Activated CD8-positive, alpha-beta T cell treated with anti-CD3 and anti-CD28 coated beads for 36 hours (primary cell): ENCODE measurements at regions not wholly inside any gene's neighbourhood (a gene's known extent, or its start where the extent isn't known, plus 50 kb on each side); places are given as distances from the start of the nearest gene placed in this dataset.

Source experiments
- ATAC-seq: fragments of 200-7000 bp; cut with Tn5 transposase; one replicate; pipeline ENCODE4 v1.10.0; 2021; ENCODE audit warnings: mild to moderate bottlenecking, moderate library complexity
- CTCF ChIA-PET: fragments of 350-600 bp; sonication (Branson Sonifier 250); formaldehyde crosslinking; loops from one replicate; lab custom pipeline; 2021; ENCODE audit warnings: antibody characterized with exemption; lab: Charles Lee
- POLR2A ChIA-PET: fragments of 350-600 bp; sonication (Branson Sonifier 250); formaldehyde crosslinking; loops from one replicate; lab custom pipeline; 2021; ENCODE audit warnings: antibody characterized with exemption; lab: Charles Lee
- DNase-seq: peaks from one replicate; pipeline ENCODE4 v3.0.0-alpha.2; 2020
- H3K27ac Mint-ChIP-seq: one replicate; pipeline ENCODE4 v1.8.0; 2021; ENCODE audit warnings: mild to moderate bottlenecking, mixed read lengths
- H3K27me3 Mint-ChIP-seq: one replicate; pipeline ENCODE4 v1.8.0; 2021; ENCODE audit warnings: mixed read lengths
- H3K36me3 Mint-ChIP-seq: one replicate; pipeline ENCODE4 v1.8.0; 2021; ENCODE audit warnings: low read depth, mixed read lengths
- H3K4me1 Mint-ChIP-seq: one replicate; pipeline ENCODE4 v1.8.0; 2021; ENCODE audit warnings: low read depth, mixed read lengths
- H3K4me3 Mint-ChIP-seq: one replicate; pipeline ENCODE4 v1.8.0; 2021; ENCODE audit warnings: mild to moderate bottlenecking, moderate library complexity, mixed read lengths
- H3K9me3 Mint-ChIP-seq: one replicate; pipeline ENCODE4 v1.8.0; 2021; ENCODE audit warnings: mixed read lengths
- intact Hi-C: fragments of 100-400 bp; cut with micrococcal nuclease; formaldehyde crosslinking; loops from one replicate; pipeline ENCODE4 v1.10.0; 2022
- TF ChIP-seq, protein P1 (sequence below): fragments of 200-600 bp; IDR thresholded peaks from one replicate; pipeline ENCODE4 v1.8.0; 2022; ENCODE audit warnings: antibody characterized with exemption, mild to moderate bottlenecking

DNA sequence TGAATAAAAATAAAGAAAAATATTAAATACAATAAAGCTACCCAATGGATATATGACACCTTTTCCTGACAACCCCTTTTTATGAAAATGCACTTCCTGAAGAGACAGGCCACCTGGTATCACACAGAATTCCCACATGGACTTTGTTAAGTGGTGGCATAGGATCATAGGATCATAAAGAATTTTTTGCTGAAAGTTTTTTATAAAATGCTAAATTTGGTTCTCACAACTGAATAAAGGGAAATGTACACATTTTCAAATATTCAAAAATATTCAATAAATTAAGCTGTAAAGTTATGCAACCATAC, 102.5 kb upstream of the ROBO1 start:
- Mint-ChIP-seq H3K4me1 (no peaks in the 10 kb centered on the region), H3K4me3 (no peak overlapping the region), H3K36me3 (no peaks in the 10 kb centered on the region), H3K27ac (no peak overlapping the region), H3K27me3 (no peaks in the 10 kb centered on the region), H3K9me3 (peaks cover 5% of the 10 kb centered on the region)
- TF ChIP-seq, protein P1, sequence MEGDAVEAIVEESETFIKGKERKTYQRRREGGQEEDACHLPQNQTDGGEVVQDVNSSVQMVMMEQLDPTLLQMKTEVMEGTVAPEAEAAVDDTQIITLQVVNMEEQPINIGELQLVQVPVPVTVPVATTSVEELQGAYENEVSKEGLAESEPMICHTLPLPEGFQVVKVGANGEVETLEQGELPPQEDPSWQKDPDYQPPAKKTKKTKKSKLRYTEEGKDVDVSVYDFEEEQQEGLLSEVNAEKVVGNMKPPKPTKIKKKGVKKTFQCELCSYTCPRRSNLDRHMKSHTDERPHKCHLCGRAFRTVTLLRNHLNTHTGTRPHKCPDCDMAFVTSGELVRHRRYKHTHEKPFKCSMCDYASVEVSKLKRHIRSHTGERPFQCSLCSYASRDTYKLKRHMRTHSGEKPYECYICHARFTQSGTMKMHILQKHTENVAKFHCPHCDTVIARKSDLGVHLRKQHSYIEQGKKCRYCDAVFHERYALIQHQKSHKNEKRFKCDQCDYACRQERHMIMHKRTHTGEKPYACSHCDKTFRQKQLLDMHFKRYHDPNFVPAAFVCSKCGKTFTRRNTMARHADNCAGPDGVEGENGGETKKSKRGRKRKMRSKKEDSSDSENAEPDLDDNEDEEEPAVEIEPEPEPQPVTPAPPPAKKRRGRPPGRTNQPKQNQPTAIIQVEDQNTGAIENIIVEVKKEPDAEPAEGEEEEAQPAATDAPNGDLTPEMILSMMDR, result no peak
- ChIA-PET CTCF (interaction anchor here (1.3 kb wide), 1 partner anchor 9 kb away, joined by 3 read pairs; no protein-coding TSS in a partner anchor), POLR2A (no interaction called here)
- DNase-seq, result no peak
- no peak for ATAC-seq
- intact Hi-C loops, result no loop called here

DNA sequence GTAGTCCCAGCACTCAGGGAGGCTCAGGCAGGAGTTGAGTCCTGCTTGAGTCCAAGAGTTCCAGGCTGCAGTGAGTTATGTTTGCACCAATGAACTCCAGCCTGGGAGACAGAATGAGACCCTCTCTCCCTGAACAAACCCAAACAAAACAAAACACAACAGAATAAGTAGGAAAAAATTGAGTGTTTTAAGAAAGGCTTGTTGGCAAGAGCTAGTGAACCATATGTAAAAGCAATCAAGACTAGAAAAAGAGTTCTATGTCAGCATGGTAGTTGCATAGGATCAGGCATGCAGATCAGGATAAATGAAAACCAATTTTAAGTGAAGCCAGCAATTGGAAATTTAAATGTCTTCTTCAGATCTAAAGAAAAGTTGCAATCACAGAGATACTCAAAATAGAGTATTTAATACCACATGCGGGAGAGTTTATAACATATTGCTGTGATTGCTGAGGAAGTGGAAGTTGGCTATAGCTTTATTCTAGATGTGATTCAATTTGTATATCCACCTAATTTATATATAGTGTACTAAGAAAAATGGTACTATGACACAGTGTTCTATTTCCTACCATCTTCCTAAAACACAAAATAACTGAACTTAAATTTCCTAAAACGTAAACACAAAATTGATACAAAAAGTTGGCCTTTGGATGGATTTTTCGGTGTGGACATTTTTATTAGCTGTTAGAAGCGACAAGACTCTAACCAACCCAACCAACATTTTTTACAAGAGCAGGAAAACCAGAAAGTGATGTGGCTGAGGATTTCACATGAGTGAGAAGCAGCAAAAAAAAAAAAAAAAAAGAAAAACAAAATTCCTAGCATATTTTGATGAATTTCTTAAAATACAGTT, 101.9 kb upstream of the ROBO1 start:
- Mint-ChIP-seq H3K4me1 (no peaks in the 10 kb centered on the region), H3K27me3 (no peaks in the 10 kb centered on the region), H3K9me3 (peaks cover 5% of the 10 kb centered on the region), H3K27ac (no peak overlapping the region), H3K4me3 (no peak overlapping the region), H3K36me3 (no peaks in the 10 kb centered on the region)
- ChIA-PET CTCF (interaction anchor here (1.3 kb wide), 1 partner anchor 10 kb away, joined by 3 read pairs; no protein-coding TSS in a partner anchor), POLR2A (no interaction called here)
- DNase-seq, result no peak
- TF ChIP-seq, protein P1, result no peak
- ATAC-seq, result no peak
- intact Hi-C loops, result no loop called here

- Mint-ChIP-seq H3K4me3 (no peak overlapping the region), H3K27me3 (no peaks in the 10 kb centered on the region), H3K27ac (no peak overlapping the region), H3K4me1 (no peaks in the 10 kb centered on the region), H3K9me3 (peaks cover 8% of the 10 kb centered on the region), H3K36me3 (no peaks in the 10 kb centered on the region)
- no peak for DNase-seq
- intact Hi-C loops, result no loop called here
- TF ChIP-seq, protein P1, result no peak
- ATAC-seq, result no peak
- CTCF ChIA-PET, result no interaction called here
- POLR2A ChIA-PET, result no interaction called here
These were observed 98.4 kb upstream of the ROBO1 start for GRCh38 chr3:79866162-79866561.

DNA sequence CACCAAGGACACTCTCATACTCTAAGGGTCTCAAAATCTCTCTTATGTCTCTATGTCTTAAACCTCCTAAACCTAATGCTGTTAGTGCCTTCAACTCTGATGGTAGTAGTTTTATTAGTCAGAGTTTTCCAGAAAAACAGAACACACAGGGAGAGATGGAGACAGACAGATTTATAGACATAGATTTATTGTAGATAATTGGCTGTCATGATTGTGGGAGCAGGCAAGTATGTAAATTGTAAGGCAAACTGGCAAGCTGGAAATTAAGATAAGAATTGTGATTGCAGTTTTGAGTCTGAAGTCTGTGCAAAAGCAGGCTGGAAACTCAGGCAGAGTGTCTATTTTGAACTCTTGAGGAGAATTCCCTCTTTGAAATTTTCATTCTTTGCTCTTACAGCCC, 96.3 kb upstream of the ROBO1 start:
- Mint-ChIP-seq H3K9me3 (peaks cover 11% of the 10 kb centered on the region), H3K4me3 (no peak overlapping the region), H3K27me3 (no peaks in the 10 kb centered on the region), H3K4me1 (no peaks in the 10 kb centered on the region), H3K27ac (no peak overlapping the region), H3K36me3 (no peaks in the 10 kb centered on the region)
- ATAC-seq, result no peak
- ChIA-PET CTCF (no interaction called here), POLR2A (no interaction called here)
- DNase-seq, result no peak
- TF ChIP-seq, protein P1, result no peak
- intact Hi-C loops, result no loop called here

- CTCF ChIA-PET, result no interaction called here
- POLR2A ChIA-PET, result no interaction called here
- Mint-ChIP-seq H3K27ac (no peak overlapping the region), H3K36me3 (no peaks in the 10 kb centered on the region), H3K4me1 (no peaks in the 10 kb centered on the region), H3K27me3 (no peaks in the 10 kb centered on the region), H3K4me3 (no peak overlapping the region), H3K9me3 (peaks cover 11% of the 10 kb centered on the region)
- ATAC-seq (no peak), DNase-seq (no peak)
- intact Hi-C loops, result no loop called here
- TF ChIP-seq, protein P1, result no peak
These were observed 81.1 kb upstream of the ROBO1 start for GRCh38 chr3:79848876-79849275.
